Activated T-cell treated with anti-CD3 and anti-CD28 coated beads for 48 hours (primary cell): ENCODE measurements at regions not wholly inside any gene's neighbourhood (a gene's known extent, or its start where the extent isn't known, plus 50 kb on each side); places are given as distances from the start of the nearest gene placed in this dataset.

Source experiments
- DNase-seq: peaks from one replicate; pipeline ENCODE4 v3.0.0-alpha.2; 2020; ENCODE audit warnings: low read depth

DNA sequence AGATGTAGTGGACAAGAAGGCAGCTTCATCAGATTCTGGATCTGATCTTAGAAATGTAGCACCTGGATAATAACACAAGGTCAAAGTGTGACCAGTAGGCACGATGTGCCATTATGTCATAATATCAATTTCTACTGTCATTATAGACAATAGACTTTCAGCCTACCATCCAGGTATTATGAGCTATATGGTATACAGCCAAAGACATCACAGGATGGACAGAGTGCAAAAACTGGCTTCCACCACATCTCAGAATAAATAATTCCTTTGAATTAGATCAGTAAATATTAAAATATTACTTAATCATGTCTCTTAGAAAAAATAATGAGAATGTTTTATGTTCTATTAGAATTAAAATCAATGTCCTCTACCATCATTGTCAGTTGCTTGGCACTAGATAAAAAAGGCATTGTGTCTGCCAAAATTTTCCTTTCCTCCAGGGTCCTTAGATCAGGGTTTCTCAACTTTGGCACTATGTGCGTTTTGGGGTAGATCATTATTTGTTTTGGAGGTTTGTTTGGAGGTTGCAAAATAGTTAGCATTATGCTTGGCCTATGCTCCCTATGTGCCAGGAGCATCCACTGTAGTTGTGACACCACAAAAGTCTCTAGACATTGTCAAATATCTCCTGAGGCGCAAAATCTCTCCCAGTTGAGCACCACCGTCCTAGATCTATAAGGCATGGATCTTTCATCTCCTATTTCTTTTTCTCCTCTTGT lies 86.7 kb upstream of the NRIP1 start:
- DNase-seq: no peak

DNA sequence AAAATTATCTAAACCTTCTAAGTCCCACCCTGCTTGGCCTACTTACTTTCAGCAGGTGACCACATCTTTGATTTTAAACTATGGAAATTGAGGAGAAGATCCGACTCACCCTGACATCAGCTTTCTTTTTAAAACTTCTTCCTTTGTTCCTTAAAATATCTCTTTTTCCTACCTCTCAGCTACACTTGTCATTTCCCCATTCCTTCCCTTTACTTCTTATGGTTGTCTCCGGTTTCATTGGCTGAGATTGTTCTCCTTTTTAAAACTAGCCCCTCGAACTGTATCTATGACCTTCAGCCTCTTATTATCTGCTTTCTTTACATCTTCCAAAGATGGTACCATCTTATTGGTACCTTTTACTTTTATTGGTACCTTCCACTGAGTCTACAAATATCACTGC lies 87.8 kb upstream of the NRIP1 start:
- DNase-seq: no peak

DNA sequence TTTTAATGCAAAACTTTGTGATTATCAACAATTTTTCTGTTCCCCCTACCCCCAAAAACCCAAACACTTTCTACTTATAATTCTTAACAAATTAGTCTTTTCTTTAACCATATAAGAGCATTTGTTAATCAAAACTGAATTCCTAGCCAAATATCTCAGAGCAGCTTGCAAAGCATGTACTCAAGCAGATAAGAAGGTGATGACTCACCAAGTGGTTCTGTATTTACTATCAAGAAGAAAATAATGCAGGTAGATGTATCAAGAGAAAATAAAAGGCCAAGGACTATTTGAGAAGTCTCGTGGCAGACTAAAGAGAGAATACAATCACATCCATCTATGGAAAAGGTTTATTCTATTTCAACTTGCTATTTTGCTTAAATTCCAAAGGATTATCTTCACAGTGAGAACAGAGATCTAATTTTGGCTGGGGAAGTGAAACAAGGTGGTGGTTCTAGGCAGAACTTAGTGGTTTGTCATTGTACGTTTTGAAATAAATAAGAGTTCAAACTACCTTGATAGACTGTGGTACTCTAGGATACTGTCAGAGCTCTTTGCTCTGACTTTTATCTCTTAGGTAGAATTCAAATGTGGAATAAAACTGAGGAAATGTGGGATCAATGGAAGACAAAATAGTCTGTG lies 94.7 kb upstream of the NRIP1 start:
- no peak for DNase-seq

DNA sequence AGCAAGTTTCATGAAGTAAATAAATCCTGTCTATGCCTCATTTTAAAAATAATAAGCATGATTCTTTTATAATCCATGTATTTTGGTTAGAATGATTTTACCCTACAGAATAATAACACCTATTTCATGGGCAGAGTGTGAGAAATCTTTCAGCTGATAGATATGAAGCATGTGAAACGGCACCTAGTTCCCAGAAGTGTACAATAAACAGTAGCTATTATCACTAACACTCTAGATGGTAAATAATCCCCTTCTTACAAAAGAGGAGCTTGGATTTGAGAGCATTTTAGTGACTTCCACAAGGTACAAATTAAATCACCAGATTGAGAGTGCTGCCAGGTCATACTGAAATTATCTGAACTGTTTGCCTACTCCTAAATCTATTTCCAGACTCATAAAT lies 95.3 kb upstream of the NRIP1 start:
- no peak for DNase-seq

DNA sequence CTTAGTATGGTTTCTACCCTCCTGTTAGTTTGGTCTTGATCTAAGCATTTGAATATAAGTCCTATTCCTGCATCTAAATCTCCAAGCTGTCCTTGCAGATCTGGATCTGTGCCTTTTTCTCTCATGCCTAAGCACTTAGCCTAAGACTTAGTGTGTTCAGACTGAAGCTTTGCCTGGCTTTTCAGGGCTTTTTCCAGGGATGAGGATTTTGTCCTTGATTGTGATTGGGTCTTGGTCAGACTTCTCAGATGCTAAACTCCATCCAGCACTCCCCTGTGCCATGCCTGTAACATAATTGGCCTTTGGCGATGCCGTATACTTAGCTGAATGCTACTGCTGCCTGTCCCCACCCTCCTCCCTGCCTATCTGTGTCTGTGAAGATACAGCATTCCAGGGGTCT lies 98.1 kb upstream of the NRIP1 start:
- DNase-seq: no peak

DNA sequence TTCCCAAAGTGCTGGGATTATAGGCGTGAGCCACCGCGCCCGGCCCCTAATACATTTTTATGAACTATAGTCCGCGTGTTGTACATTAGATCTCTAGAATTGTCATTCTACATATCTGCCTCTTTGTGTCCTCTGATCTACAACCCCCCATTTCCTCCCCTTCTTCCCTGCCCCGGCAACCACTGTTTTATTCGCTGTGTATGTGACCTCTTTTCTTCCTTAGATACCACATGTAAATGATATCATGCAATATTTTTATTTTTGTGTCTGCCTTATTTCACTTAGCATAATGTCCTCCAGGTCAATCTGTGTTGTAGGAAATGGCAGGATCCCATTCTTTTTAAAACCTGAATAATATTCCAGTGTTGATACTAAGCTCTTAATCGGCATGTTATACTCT lies 99.5 kb upstream of the NRIP1 start:
- DNase-seq: no peak

DNA sequence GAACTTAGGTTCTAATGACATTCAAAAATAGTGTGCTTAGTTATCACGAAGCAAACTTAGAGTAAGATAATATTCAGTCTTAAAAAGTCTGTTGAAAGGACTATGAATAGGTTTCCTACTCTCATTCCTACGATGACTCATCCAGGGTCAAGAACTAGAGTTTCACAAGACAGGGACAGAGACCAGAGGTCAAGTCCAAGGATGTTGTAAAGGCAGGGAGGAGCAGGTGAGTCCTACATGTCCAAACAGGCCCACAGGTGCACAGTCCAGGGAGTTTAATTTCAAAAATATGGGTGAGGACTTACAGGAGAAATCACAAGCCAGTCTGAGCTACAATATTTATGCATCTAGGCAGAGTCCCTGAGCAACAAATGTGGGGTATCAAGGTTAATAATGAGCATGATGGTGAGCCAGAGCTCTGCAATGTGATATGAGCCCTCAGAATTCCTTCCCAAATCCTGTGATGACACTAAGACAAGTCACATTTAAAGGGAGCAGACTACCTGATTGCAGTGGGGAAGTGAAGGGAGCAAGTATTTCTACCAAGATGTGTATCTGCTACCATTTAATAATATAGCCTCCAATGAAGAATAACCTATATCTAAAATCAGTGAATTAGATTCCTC lies 100.0 kb upstream of the NRIP1 start:
- DNase-seq: no peak

DNA sequence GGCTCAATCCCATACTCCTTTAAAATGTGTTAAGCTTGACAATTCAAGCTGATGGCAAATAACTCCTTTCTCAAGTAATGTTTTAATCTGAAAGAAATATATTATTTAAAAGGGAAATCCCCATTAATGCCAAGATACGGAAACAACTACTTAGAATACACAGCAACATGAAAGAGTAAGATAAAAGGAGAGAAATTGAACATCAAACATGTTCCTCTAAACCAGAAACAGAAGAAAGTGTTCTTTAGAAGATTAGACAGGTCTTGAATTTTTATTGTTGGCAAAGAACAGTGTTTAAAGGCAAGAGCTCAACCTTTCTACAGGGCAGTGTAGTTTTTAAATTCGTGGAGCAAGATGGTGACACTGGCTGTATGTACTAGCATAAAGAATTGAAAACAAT lies 105.8 kb upstream of the NRIP1 start:
- no peak for DNase-seq

DNA sequence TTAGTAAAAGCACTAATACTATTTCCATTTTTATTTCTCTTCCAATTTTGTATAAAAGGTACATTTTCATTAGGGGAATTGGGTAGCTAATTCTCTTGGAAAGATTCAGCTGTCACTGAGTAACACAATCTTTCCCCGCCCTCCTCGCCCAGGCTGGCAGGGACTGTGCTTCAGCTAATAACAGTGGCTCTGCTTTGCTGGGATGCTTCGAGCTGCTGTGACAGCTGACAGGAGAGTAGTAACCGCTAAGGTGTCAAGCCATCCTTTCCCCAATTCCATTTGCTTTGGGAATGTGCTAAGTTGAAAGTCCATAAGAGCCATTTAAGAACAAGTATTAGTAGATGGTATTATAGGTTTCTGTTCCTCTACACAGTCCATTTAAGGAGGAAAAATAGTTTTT lies 106.7 kb upstream of the NRIP1 start:
- no peak for DNase-seq

DNA sequence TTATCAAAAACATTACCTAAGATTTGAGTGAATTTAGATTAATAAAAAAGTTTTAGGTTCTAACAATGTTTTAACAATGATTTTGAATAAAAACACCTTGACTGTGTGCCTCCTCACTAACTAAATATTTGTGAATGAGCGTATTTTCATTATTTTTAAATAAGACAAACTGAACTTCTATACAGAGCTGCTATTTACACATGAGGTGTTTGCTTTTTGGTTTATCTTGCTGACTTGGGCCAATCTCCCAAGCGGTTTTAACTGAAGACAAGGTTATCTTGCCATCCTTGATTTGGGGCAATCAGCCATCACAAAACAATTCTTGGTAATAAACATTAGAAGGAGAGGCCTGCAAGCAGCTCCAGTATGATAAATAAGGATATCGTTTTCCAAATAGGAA lies 108.2 kb upstream of the NRIP1 start:
- DNase-seq: no peak

DNA sequence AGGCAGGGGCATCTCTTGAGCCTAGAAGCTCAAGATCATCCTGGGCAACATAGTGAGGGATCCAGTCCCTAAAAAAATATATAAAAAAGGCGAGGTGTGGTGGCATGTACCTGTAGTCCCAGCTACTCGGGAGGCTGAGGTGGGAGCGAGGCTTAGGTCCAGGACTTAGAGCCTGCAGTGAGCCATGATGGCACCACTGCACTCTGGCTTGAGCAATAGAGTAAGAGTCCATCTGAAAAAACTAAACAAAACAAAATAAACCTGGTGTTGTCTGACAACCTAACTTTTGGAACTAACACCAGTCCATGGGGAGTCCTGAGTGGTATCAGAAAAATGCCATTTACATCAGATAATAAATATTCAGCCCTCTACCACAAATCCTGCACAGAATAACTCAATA lies 110.1 kb upstream of the NRIP1 start:
- no peak for DNase-seq

DNA sequence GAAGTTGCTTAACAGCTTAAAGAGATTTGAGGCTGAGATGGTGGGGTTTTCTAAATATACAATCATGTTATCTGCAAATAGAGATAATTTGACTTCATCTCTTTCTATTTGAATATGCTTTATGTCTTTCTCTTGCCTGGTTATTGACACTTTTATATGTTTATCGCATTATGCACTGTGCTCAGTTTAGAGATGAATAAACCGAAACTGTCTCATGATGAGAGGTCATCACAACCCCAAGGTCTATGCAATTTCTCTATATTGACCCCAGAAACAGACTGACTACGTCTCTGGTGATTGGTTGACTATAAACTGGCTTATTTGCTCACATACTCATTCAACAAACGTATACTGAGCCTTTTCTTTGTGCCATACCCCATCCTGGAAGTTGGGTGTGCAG lies 117.9 kb upstream of the NRIP1 start:
- DNase-seq: no peak

DNA sequence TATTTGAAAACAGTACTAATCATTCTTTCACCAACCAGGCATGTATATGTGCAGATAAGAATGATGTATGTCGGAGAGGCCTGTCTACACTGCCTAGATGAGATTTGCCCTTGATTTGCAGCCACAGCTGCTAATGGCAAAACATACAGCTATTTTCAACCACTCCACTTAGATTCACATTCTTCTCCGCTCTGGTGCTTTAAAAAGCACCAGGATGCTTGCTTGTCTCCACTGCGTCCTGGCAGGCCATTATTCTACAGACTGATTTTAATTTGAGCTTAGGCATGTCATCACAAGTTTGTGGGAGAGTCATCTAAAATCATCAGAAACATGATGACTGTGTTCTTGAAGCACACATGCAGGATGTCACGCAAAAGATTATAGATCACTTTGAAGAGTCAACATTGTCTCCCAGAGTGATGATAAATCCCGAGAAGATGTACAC lies 119.0 kb upstream of the NRIP1 start:
- no peak for DNase-seq

DNA sequence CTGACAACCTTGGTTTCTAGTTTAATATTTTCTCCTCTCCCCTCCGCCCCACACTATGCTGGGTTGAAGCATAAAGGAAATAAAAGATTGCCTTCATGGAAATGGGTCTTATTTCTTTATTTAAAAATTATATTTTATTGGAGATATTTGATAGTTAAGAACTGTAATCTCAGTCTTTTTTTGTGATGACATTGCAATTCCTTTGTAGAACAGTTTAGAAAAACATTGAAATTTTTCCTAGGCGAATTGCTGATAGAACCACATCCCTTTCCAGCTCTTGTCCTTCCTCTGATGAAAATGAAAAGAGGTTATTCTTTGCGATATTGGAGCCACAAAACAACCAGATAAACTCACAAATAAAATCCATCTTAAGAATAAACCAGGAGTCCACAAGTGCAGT lies 125.6 kb upstream of the NRIP1 start:
- no peak for DNase-seq

DNA sequence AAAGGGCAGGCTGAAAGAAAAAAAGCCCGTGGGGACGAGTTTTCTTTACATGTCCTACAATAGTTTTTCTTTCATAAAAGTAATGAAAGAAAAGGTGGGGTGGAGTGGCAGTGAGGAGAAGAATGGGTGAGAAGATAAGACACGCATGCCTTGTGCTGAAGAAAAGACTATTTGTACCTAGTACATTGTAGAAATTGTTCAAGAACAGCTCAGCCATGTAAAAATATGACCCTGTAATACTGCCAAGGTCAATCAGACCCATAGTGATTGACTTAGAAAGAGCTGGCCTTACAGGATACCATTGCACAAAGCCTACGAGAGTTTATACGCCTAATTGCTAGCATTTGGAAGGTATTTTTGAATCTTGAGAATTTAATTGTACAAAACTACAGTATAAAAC lies 126.0 kb upstream of the NRIP1 start:
- no peak for DNase-seq

DNA sequence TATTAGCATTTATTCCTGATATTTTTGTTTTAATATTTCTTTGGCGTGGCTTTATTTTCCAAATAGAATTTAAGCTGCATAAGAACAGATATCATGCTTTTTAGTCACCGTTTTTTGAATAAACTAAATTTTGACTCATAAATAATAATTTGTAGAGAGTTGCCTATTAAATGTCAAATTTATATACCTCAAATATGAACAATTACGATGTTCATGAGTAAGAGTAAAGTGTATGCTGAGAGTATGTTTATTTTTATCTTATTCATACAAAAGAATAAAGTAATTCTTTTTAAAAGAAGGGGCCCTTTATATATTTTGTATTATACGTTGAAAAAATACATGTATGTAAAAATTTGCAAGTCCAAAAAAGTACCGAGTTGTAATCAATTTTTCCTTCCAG lies 126.5 kb upstream of the NRIP1 start:
- no peak for DNase-seq

DNA sequence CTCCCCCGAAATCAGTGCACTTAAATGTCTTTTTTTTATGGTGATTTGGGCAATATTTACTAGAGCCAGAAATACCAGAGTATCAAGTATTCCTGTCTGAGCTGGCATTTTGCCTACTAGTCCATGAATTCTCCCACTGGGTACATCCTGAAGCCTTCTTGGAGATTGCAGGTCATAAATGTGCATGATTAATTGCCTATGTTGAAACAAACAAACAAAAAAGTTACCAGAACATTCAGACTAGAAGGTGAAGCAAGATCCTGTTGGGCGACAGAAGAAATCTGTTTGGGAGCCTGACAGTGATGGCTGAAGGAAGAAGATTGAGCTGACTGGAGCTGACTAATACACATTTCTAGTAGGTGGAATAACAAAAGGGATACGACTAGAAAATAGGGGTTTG lies 127.4 kb upstream of the NRIP1 start:
- DNase-seq: no peak

DNA sequence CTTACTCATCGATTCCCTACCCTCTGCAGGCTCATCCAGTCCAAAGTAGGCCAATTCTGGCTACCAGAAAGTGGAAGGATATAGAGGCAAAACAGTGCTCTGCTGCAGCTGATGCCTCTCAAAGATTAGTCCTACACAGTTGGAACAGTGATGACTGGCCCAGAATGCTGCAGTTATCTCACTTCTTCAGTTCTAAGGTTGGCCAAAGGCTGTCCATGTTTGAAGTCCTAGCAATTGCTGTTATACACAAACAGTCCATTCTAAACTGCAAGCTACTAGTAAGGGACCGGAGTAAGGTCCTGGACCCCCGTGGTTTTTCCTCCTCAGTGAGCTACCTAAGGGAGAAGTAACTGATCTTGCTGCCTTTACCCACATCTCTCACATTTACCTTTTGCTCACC lies 129.1 kb upstream of the NRIP1 start:
- no peak for DNase-seq

DNA sequence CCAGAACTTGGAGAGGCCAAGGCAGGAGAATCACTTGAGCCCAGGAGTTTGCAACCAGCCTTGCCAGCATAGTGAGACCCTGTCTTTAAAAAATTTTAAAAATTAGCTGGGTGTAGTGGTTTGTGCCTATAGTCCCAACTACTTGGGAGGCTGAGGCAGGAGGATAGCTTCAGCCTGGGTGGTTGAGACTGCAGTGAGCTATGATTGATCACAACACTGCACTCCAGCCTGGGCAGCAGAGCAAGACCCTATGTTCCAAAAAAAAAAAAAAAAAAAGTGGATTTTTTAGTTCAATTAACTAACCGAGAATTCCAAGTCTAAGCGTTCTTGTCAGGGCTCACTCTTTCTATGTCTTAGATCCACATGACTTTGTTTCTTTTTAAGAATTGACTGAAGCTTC lies 130.3 kb upstream of the NRIP1 start:
- DNase-seq: no peak

DNA sequence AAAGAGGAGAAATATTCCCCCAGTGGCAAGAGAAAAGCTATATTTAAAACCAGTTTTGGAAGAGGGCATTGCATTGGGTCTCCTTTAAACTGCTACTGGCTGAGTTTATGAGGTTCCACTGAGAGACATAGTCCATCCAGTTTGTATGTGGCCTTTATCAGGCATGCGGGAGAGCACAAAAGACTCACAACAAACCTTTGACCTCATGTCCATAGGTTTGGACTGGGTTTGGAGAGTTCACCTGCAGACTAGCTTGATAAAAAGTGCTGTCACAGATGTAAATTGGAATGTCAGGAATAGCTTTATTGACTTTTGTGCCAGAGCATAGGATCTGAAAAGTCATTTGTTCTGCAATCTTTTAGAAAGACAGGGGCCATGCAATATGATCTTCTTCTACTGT lies 131.0 kb upstream of the NRIP1 start:
- no peak for DNase-seq

DNA sequence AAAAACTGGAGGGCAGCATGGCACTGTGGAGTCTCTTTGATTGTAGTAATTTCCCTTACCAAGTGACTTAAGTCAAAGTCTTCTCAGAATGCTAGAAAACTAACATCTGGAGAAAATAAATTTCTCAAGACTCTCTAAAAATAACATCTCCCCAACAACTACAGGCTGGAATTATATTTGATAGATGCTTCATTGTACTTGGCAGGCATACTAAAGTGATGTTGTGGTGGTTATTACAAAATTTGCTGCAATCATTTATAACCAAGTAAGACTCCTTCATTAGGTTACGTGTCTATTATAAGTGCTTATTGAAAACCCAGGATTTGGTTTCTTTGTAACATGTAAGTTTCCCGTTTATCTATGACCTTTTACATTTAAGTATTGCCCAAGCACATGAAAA lies 132.9 kb upstream of the NRIP1 start:
- no peak for DNase-seq

DNA sequence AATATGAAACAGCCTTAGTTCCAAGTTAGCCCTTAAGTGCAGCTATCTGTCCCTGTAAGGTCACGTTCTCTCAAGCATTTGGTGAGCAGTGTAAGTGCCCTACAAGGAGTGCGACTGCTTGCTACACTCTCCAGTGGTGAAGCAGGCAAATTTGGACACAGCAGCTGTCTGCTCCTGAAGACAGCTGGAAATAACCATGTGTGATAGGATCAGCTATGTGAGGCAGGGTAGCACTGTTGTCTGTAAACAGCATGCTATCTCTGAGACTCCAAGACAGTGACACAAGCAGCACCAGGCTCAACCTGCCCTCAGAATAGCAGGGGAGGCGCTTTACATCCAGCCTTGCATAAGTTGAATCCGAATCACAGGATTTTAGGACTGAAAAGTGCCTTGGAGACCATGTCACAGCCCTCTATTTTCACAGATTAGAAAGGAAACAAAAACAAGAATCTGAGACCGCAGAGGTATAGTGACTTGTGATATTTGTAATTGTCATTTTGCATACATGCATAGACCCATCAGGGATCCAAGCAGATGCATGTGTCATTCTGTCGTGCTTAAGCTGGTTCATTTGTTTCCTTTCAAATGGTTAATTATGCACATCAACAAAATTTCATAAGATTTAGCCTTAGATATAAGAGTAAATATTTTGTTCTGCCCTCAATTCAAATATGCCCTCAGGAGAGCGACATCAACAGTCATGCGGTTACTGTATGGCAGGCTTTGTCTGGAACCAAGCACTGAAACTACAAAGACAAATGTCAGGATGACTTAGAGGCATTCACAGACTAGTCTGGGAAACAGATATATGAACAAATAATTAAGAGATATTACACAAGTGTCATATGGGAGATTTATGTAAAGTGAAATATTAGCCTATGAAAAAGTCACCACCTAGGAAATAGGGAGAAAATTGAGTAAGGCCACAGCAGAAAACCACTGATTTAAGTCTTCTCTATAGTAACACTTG lies 134.9 kb upstream of the NRIP1 start:
- DNase-seq: no peak

DNA sequence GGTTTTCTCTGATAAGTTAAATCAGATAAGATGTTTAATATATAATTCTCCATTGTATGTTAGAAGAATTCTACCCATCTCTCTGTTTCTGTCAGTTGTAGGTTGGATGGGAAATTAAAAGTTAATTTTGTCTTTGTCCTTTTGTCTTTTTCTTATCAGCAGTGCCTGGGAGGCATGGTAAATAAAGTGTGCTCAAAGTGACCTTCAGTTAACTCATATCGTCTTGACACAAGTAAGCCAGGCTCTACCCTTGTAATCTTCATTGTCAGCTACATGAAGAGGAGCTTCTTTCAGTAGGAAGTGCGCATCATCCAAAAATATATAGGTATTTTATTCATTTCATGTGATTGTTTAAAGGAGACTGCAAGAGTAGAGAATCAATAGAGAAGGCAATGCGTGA lies 138.9 kb upstream of the NRIP1 start:
- no peak for DNase-seq
